ENCODE measurements at regions not wholly inside any gene's neighbourhood (a gene's known extent, or its start where the extent isn't known, plus 50 kb on each side); places are given as distances from the start of the nearest gene placed in this dataset.
A peak's percentile ranks its signal among the peaks of the same experiment; 100 is the strongest.

GRCh38 chr1:29415156-29415830, 179.0 kb downstream of the PTPRU start:
- H3K9ac ChIP-seq (ENCODE audit: insufficient read depth in 1 of 2, low read length in 2 of 2), result no peak overlapping the region
- TF ChIP-seq CTCF (IDR thresholded peaks at IDR 0.05; ENCODE audit: control extremely low read depth, extremely low read depth), result no peak
- WGBS, 2 donors, result 32 to 34% methylated on average over 8 to 9 of the region's 9 CpGs
- H3K27ac ChIP-seq (ENCODE audit: low read depth in 1 of 2, low read length in 1 of 2), result no peak overlapping the region
- peaks cover 0 to 3% (median 0%) of the 10 kb centered on the region in 3 donors for H3K27me3 ChIP-seq (ENCODE audit: control insufficient read depth in 3 of 3, insufficient read depth in 3 of 3, low read length in 2 of 3)
- no peak overlapping the region for H3K4me3 ChIP-seq
- peaks cover 0 to 4% (median 0%) of the 10 kb centered on the region in 5 donors for H3K4me1 ChIP-seq (ENCODE audit: control insufficient read depth in 5 of 5, insufficient read depth in 5 of 5, low read length in 5 of 5)
- H3K9me3 ChIP-seq (ENCODE audit: control insufficient read depth in 4 of 4, insufficient read depth in 3 of 4, low read length in 3 of 4), result peaks cover 0 to 3% (median 0%) of the 10 kb centered on the region in 4 donors
- no peaks in the 10 kb centered on the region for H3K36me3 ChIP-seq (ENCODE audit: control insufficient read depth in 4 of 4, insufficient read depth in 4 of 4, low read length in 4 of 4)
- ATAC-seq (ENCODE audit: insufficient read depth, low FRiP score), result no peak
- peak in 2 of 3 donors; percentile 12 to 42 for DNase-seq

GRCh38 chr1:29414086-29414485, 177.8 kb downstream of the PTPRU start:
- no peak overlapping the region for H3K27ac ChIP-seq (ENCODE audit: low read depth in 1 of 2, low read length in 1 of 2)
- H3K4me3 ChIP-seq, result no peak overlapping the region
- no peaks in the 10 kb centered on the region for H3K36me3 ChIP-seq (ENCODE audit: control insufficient read depth in 4 of 4, insufficient read depth in 4 of 4, low read length in 4 of 4)
- H3K9ac ChIP-seq (ENCODE audit: insufficient read depth in 1 of 2, low read length in 2 of 2), result no peak overlapping the region
- peaks cover 0 to 3% (median 0%) of the 10 kb centered on the region in 4 donors for H3K9me3 ChIP-seq (ENCODE audit: control insufficient read depth in 4 of 4, insufficient read depth in 3 of 4, low read length in 3 of 4)
- WGBS, 2 donors, result 62 to 75% methylated on average over 4 of the region's 4 CpGs
- H3K4me1 ChIP-seq (ENCODE audit: control insufficient read depth in 5 of 5, insufficient read depth in 5 of 5, low read length in 5 of 5), result peaks cover 0 to 4% (median 0%) of the 10 kb centered on the region in 5 donors
- no peak for ATAC-seq (ENCODE audit: insufficient read depth, low FRiP score)
- DNase-seq, result no peak
- TF ChIP-seq CTCF (IDR thresholded peaks at IDR 0.05; ENCODE audit: control extremely low read depth, extremely low read depth), result no peak
- H3K27me3 ChIP-seq (ENCODE audit: control insufficient read depth in 3 of 3, insufficient read depth in 3 of 3, low read length in 2 of 3), result peaks cover 0 to 3% (median 0%) of the 10 kb centered on the region in 3 donors

GRCh38 chr1:29413661-29414060, 177.3 kb downstream of the PTPRU start:
- peaks cover 0 to 3% (median 0%) of the 10 kb centered on the region in 4 donors for H3K9me3 ChIP-seq (ENCODE audit: control insufficient read depth in 4 of 4, insufficient read depth in 3 of 4, low read length in 3 of 4)
- no peak for ATAC-seq (ENCODE audit: insufficient read depth, low FRiP score)
- no peaks in the 10 kb centered on the region for H3K36me3 ChIP-seq (ENCODE audit: control insufficient read depth in 4 of 4, insufficient read depth in 4 of 4, low read length in 4 of 4)
- peaks cover 0 to 3% (median 0%) of the 10 kb centered on the region in 3 donors for H3K27me3 ChIP-seq (ENCODE audit: control insufficient read depth in 3 of 3, insufficient read depth in 3 of 3, low read length in 2 of 3)
- no peak overlapping the region for H3K4me3 ChIP-seq
- no peak overlapping the region for H3K27ac ChIP-seq (ENCODE audit: low read depth in 1 of 2, low read length in 1 of 2)
- WGBS, 2 donors, result 77 to 85% methylated on average over 10 of the region's 10 CpGs
- H3K9ac ChIP-seq (ENCODE audit: insufficient read depth in 1 of 2, low read length in 2 of 2), result no peak overlapping the region
- H3K4me1 ChIP-seq (ENCODE audit: control insufficient read depth in 5 of 5, insufficient read depth in 5 of 5, low read length in 5 of 5), result peaks cover 0 to 4% (median 0%) of the 10 kb centered on the region in 5 donors
- DNase-seq, result no peak
- no peak for TF ChIP-seq CTCF (IDR thresholded peaks at IDR 0.05; ENCODE audit: control extremely low read depth, extremely low read depth)
